ENCODE measurements at regions not wholly inside any gene's neighbourhood (a gene's known extent, or its start where the extent isn't known, plus 50 kb on each side); places are given as distances from the start of the nearest gene placed in this dataset.

GRCh38 chr9:108185613-108186012, 670.2 kb downstream of the ACTL7B start:
- DNase-seq (ENCODE audit: low spot score): no peak

- peak; percentile 49 for DNase-seq (ENCODE audit: low spot score)
Measured at GRCh38 chr9:108184941-108185340, 670.8 kb downstream of the ACTL7B start.

DNA sequence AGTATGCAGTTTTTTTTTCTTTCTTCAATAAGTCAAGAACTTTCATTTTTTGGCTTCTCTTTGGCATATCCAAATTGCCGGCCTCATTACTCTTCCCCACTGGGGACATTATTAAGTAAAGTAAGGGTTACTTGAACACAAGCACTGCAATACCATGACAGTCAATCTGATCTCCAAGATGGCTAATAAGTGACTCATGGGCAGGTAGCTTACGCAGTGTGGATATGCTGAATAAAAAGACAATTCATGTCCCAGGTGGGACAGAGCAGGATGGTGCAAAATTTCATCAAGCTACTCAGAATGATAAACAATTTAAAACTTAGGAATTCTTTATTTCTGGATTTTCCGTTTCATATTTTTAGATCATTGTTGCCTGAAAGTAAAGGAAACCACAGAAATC, 671.8 kb downstream of the ACTL7B start:
- no peak for DNase-seq (ENCODE audit: low spot score)

DNA sequence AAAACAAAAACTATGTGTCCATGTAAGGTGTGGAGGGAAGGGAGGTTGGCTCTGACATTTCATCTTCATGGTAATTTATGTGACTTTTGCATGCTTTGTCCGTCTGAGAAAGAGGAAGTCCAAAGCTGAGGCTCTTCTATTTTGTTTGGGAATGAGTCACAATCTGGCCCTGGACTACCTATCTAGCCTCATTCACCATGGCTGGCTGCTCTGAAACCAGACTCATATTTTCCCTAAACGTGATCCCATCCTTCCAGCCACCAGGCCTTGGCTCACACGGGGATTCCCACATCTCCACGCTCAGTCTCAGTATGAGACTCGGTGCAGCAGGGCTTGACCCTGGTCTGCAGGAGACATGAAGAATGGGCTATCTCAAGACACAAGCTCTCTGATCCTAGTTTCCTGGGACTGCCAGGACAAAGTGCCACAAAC, 672.8 kb downstream of the ACTL7B start:
- DNase-seq (ENCODE audit: low spot score): peak; percentile 35

- DNase-seq (ENCODE audit: low spot score): no peak
Measured at GRCh38 chr9:108182270-108182669, 673.5 kb downstream of the ACTL7B start.

GRCh38 chr9:108181441-108181840, 674.3 kb downstream of the ACTL7B start:
- no peak for DNase-seq (ENCODE audit: low spot score)

DNA sequence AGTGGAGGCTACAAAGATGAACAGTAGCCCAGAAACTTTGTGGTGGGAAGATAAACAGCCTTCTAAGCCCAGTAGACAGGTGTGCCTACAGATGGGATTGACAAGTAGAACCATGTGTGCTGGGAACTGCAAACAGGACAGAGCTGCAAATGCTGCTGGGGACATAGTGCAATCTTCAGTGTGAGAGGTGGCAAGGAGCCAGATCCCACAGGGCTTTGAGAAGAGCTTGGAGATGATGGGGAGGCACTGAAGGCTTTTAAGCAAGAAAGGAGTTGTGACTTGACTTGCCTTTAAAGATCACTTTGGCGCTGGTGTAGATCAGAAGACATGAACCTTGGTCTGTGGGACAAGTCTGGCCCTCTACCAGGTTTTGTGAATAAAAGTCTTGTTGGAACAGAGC, 675.2 kb downstream of the ACTL7B start:
- DNase-seq (ENCODE audit: low spot score): no peak

DNA sequence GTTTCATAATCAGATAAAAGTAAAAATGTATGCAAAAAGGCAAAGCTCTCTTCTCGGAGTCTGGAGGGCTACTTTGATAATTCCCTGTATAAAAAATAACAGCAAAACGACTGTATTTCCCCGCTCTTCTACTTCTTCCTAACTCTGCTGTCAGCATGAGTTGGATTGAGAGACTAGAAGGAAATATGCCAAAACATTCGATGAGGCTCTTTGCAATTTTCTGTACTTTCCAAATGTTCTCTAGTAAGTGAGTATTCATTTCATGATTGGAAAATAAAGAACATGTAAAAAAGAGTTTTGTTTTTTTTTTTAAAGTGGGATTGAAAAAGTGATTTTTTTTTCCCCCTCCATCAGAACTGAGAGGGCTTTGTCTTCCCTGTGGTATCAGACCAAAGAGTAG, 677.5 kb downstream of the ACTL7B start:
- no peak for DNase-seq (ENCODE audit: low spot score)

- peak; percentile 72 for DNase-seq (ENCODE audit: low spot score)
Measured at GRCh38 chr9:108168236-108168850, 678.8 kb upstream of the KLF4 start.

DNA sequence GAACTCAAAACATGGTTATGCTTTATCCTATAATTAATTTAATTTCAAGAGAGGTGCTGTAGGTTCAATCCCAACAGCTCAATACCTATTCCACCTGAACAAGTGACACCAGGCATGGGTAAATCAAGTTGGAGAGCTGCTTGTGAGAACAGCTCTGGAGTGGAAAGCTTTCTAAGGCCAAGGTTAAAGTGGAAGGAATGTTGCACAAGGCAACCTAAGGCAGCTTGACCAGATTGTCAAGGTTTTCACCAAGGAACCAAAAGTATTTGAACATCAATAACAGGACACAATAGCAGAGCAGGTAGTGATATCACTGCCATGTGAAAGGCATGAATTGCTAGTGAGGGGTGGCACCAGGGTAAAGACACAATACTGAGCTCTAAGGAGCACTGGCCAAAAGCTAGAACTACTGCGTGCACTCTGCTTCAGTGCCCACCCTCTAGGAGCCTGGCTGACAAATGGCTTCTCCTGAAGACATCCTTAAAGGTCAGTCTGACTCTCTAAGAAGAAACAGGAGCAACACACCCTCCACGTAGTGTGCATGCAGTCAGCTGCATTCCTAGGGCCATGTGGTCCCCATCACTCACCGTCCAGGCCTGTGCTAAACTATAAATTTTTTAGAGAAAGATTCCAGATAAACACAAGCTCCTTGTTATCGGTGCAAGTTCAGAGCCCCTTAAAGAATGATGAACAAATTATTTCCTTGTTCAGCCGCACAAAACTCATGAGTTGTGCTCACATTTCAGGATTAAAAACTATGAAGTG, 677.7 kb upstream of the KLF4 start:
- no peak for DNase-seq (ENCODE audit: low spot score)

GRCh38 chr9:108166519-108166918, 677.0 kb upstream of the KLF4 start:
- no peak for DNase-seq (ENCODE audit: low spot score)

GRCh38 chr9:108163321-108164005, 673.9 kb upstream of the KLF4 start:
- no peak for DNase-seq (ENCODE audit: low spot score)

- peak; percentile 67 for DNase-seq (ENCODE audit: low spot score)
Measured at GRCh38 chr9:108162664-108163063, 673.1 kb upstream of the KLF4 start.

DNA sequence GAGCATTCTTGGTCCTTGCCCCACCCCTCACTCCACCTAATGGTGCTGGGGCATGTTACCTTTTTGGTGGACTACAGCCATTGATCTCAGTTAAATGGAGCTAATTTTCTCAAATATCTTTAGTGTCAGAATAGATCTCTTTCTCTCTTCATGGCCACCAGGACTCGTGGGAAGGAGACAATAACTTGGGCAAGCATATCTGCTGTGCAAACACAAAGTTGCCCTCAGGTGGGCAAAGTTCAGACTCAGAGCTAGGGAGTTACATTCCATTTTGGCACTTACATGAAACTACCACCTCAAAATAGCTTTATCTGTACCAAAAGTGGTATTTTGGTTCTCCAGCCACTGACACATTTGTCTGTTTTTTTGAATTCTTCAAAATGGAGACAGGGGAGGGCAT, 671.9 kb upstream of the KLF4 start:
- DNase-seq (ENCODE audit: low spot score): no peak

GRCh38 chr9:108160706-108161355, 671.3 kb upstream of the KLF4 start:
- DNase-seq (ENCODE audit: low spot score): no peak

DNA sequence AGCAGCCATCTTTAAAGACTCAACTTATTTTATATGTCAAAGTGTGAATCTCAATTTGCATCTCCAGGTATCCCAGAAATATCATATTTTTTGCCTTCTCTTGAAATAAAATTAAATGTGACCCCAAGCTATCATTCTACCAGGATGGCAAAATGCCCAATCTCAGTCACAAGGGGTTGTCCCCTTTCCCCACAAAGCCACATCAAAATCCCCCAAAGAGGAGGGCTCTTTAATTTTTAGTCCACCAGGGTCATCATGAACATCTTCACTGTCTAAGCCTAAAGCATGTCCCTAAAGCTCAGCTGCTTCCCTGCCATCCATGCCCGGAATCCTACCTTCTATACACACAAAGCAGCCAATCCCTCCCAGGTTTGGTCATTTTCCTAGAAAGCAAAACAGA, 670.5 kb upstream of the KLF4 start:
- no peak for DNase-seq (ENCODE audit: low spot score)

GRCh38 chr9:108158236-108158995, 668.8 kb upstream of the KLF4 start:
- DNase-seq (ENCODE audit: low spot score): no peak

DNA sequence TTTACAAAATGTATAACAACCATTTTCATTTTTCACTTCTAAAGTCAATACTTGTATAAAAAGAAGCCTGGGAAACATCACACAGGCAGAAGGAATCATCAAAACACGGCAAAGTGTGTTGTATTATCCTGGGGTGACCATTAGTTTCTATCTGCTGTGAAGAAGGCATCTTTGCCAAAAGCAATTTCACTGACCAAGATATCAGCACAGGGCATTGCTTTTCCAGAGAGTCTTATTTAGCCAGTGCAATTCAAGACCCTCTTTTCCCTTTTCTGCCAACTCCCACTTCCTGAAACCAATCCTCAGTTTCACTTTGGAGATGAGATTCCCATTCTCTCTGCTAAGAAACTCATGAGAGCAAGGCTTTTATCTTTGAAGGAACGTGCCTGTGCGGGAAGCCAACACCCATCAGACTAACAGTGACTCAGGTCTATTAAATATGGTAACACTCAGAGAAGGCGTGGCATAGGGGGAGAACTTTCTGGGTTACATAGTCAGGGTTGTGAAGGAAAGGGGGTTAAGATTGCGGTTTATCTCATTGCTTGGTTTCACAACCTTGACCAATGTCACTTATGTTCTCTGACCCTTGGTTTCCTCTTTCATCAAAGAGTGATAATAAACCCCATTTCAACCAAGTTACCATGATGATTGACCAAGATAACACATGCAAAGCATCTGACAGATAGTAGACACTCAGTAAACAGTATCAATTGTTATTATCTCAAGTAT, 666.9 kb upstream of the KLF4 start:
- DNase-seq (ENCODE audit: low spot score): no peak

GRCh38 chr9:108153416-108153815, 663.8 kb upstream of the KLF4 start:
- no peak for DNase-seq (ENCODE audit: low spot score)

DNA sequence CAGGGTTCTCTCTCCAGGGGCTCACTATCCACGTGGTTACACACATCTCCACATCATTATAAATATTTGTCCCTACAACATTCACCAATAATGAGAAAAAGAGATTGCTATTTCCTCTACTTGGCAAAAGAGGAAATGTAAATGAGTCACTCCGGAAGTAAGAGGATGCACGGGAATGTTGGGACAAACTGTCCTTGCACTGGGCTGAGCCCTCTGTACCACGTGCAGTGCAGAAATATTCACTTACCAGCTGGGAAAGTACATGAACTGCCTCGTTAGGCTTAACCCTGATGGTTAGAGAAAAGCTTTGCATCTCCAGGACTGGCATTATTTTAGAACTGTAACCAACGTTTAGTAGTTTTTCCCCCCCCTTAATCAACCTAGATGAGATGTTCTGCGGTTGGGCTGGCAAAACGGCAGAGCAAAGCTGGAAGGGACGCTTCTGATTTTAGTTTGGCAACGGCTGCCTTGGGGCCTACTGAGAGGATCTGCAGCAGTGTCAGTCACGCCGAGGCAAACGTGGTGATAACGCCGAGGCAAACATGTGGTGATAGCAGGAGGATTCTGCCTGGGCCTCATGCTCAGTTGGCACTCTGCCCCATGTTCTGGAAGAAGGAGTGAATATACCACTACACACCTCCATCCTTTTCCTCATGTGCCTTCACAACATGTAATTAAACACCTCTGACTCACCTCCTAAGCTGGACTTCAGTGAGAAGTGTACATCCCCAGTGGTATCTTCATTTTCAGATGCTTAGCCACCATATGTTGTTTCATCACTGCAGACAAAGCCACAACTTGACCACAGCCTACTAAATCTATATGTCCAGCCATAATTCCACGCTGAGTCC, 661.4 kb upstream of the KLF4 start:
- DNase-seq (ENCODE audit: low spot score): no peak
